ENCODE measurements at regions not wholly inside any gene's neighbourhood (a gene's known extent, or its start where the extent isn't known, plus 50 kb on each side); places are given as distances from the start of the nearest gene placed in this dataset.

GRCh38 chr7:17121671-17122070, 176.8 kb upstream of the AHR start:
- Histone ChIP-seq H3K9me3 (ENCODE audit: control insufficient read depth, low read depth, low read length) (no peaks in the 10 kb centered on the region), H3K23ac (ENCODE audit: insufficient read length, low read depth, low read length) (no peak overlapping the region), H2BK15ac (ENCODE audit: low read depth, low read length) (no peak overlapping the region), H3K23me2 (ENCODE audit: insufficient read length, low read depth, low read length, poor library complexity, severe bottlenecking) (no peaks in the 10 kb centered on the region), H3K9ac (ENCODE audit: extremely low read depth, insufficient read length, low read length) (no peak overlapping the region), H3K27me3 (ENCODE audit: insufficient read depth, low read length) (no peaks in the 10 kb centered on the region), H3K4ac (ENCODE audit: low read depth, low read length) (no peak overlapping the region), H2BK12ac (ENCODE audit: insufficient read length, low read depth, low read length) (no peak overlapping the region), H4K91ac (ENCODE audit: insufficient read length, low read depth, low read length) (no peak overlapping the region), H3K56ac (ENCODE audit: insufficient read length, low read depth, low read length) (no peak overlapping the region), H2BK5ac (ENCODE audit: insufficient read length, low read length) (no peak overlapping the region), H2AFZ (ENCODE audit: low read length) (no peak overlapping the region), H3K18ac (ENCODE audit: insufficient read length, low read depth, low read length) (no peak overlapping the region), H3K4me2 (ENCODE audit: insufficient read depth, insufficient read length, low read length) (no peak overlapping the region), H3K79me2 (ENCODE audit: insufficient read depth, low read length) (no peaks in the 10 kb centered on the region), H2BK120ac (ENCODE audit: low read depth, low read length, poor library complexity, severe bottlenecking) (no peak overlapping the region), H3K4me1 (ENCODE audit: insufficient read depth, low read length) (no peaks in the 10 kb centered on the region), H3T11ph (ENCODE audit: low read length) (no peak overlapping the region), H2BK20ac (ENCODE audit: low read depth, low read length, poor library complexity, severe bottlenecking) (no peak overlapping the region), H4K8ac (replicated peaks; ENCODE audit: insufficient read length, low read depth, low read length) (no peak overlapping the region), H3K79me1 (ENCODE audit: insufficient read depth, low read depth, low read length, poor library complexity, severe bottlenecking) (no peaks in the 10 kb centered on the region), H2AK5ac (ENCODE audit: insufficient read length, low read length) (no peak overlapping the region), H4K20me1 (ENCODE audit: control insufficient read depth, insufficient read depth, insufficient read length) (no peaks in the 10 kb centered on the region), H3K14ac (ENCODE audit: insufficient read depth, low read length) (no peak overlapping the region), H4K5ac (ENCODE audit: insufficient read length, low read depth, low read length) (no peak overlapping the region), H3K27ac (ENCODE audit: insufficient read length, low read depth, low read length) (no peak overlapping the region)
- Mint-ChIP-seq H3K9me3 (no peaks in the 10 kb centered on the region), H3K4me1 (peaks cover 8 to 11% of the 10 kb centered on the region in 2 experiments), H3K27me3 (ENCODE audit: low read depth) (no peaks in the 10 kb centered on the region; the same call in none of the 2 replicates), H3K4me3 (no peak overlapping the region), H3K27ac (no peak overlapping the region), H3K36me3 (ENCODE audit: insufficient read depth in 1 of 3, low read depth in 3 of 3) (no peaks in the 10 kb centered on the region)
- no peak for DNase-seq
- whole genome bisulfite sequencing (ENCODE audit: extremely low coverage, insufficient read length, low lambda C conversion rate): no CpG with 5 or more reads among the region's 1 CpG
- TF ChIP-seq, protein P1, sequence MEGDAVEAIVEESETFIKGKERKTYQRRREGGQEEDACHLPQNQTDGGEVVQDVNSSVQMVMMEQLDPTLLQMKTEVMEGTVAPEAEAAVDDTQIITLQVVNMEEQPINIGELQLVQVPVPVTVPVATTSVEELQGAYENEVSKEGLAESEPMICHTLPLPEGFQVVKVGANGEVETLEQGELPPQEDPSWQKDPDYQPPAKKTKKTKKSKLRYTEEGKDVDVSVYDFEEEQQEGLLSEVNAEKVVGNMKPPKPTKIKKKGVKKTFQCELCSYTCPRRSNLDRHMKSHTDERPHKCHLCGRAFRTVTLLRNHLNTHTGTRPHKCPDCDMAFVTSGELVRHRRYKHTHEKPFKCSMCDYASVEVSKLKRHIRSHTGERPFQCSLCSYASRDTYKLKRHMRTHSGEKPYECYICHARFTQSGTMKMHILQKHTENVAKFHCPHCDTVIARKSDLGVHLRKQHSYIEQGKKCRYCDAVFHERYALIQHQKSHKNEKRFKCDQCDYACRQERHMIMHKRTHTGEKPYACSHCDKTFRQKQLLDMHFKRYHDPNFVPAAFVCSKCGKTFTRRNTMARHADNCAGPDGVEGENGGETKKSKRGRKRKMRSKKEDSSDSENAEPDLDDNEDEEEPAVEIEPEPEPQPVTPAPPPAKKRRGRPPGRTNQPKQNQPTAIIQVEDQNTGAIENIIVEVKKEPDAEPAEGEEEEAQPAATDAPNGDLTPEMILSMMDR (conservative IDR thresholded peaks at IDR 0.05): no peak
